Stimulated activated CD8-positive, alpha-beta memory T cell treated with anti-CD3 and anti-CD28 coated beads, Interleukin-7, amount 100 ng/mL, for 1 hour (primary cell): ENCODE measurements at regions not wholly inside any gene's neighbourhood (a gene's known extent, or its start where the extent isn't known, plus 50 kb on each side); places are given as distances from the start of the nearest gene placed in this dataset.
"Not testable (repeated sequence)": the region's sequence is repeated elsewhere in the genome, so short reads cannot be mapped to it uniquely, and the experiment has no call there.

Experiments used
- DNase-seq, 2 donors: peaks; one replicate each; pipeline ENCODE4 v3.0.0-alpha.2; 2020; ENCODE audit warnings: low read depth in 2 of 2

DNA sequence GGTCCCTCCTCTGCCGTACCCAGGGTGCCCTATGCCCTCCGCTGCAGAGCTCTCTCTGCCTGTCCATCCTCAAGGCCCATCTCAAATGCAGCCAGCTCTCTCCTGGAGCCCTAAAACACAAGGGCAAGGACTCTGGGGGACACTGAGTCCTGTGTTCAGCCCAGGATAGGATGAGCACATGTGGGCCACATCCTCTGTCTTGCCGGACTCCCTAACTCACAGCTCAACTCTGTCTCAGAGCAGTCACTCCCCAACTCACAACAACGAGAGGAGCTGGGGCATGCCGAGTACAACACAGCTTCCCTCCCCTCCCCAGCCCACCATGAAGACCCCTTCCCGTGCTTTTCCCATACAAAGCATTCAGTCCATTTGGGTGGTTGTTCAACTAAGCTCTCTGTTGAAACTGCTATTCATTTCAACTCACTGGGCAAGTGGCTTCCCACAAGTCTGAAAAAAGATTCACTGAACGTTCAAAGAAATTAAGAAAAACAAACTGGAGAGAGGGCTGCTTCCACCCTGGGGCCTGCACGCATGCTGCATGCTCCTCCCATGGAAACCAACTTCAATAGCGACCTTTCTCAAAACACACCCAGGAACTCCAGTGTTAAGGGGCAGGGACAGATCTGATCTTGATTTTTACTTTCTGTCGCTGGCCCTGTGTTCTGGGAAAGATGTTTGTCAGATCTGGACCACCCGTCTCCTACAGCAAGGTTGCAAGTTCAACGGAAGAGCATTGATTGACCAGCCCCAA lies 124.3 kb upstream of the IGF1R start:
- no peak for DNase-seq

DNA sequence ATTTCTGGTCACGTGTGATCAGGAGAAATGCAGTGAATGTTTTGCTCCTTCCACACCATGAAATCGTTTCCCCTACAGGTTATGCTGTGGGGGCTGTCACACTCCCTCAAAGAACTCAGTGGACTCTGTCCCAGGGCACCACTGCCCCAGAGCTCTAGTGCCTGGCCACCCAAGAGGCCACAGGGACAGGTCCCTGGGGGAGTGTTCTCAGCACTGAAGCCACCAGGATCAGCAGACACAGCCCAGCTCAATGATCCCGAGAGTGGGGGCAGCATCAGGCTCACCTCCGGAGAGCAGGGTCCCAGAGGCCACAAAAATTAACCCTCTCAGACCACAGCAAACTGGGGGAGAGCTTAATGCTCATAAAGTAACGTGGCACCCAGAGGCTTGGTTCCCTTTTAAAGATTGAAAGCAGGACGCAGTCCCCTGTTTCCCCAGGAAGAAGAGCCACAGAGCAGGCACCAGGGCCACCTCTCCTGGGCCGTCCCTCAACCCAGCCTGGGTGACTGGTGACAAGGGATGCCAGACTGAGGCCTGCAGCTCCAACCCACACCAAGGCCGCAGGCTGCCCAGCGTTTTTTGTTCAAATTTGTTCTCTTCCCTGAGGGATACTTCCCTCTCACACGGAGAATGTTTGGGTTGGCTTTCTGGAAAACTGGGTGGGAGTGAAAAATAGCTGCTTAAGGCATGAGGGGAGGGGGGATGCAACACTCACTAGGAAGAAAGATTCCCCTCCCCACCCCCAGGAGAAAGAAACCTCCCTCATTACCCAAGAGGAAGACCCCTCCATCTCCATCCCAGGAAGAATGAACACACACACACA lies 123.3 kb upstream of the IGF1R start:
- no peak for DNase-seq

DNA sequence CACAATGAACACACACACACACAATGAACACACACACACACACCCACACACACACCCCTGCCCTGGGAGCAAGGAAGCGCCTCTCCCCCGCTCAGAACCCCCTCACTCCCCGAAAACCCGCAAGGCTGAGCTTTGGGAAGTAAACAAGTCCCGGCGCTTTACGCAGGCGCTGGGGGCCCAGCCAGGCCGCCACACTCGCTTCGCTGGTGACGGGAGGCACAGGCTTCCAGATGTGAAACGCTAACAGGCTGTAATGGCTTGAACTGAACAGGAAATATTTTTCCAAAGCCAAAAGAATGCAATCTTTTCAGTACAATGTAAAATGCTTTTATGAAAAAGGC lies 122.7 kb upstream of the IGF1R start:
- DNase-seq: no peak

DNA sequence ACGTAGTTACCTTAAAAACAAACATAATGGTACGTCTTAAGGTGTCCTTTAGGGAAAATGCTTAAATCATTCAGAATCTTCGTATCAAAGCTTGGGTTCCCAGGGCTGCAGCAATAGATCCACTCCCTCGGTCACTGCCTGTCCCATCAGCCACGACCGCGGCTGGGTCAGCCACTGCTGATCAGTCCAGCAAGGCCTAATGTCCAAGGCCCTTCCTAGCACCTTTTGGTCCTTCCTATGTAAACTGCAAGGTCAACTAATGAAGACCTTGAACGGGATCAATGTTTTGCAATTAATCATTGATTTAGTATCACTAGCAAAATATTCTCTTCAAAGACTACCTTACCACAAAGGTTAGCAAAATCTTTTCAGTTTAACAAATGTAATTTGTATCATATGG lies 122.2 kb upstream of the IGF1R start:
- no peak for DNase-seq

DNA sequence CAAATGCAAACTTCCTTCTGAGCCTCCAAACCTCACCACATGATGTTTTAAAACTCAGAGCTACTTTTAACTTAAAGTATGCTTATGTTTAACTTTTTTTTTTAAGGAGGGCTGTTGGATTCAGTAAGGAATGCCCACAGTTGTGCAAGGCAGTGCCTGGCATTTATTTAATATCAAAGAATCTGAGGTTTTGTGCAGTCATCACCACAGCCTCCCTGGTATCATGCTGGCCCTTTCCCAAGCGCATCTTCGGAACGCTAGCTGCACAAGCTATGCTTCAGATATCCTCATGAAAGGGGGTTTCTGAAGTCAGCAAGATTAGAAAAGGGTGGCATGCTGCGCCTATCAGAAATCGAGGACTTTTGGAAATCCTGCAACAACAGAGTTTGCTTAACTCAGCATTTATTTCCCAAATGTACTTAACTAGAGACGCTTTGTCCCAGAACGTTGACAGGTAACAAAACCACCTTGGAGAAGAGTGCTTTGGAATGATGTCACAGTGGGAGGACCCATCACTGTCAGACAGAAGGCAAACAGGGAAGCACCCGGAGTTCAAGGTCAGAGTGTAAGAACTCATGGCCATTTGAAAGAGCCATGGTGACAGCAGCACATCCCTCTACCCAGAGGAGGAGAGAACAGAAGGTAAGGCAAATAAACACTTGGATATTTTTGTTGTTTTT lies 120.2 kb upstream of the IGF1R start:
- no peak for DNase-seq

DNA sequence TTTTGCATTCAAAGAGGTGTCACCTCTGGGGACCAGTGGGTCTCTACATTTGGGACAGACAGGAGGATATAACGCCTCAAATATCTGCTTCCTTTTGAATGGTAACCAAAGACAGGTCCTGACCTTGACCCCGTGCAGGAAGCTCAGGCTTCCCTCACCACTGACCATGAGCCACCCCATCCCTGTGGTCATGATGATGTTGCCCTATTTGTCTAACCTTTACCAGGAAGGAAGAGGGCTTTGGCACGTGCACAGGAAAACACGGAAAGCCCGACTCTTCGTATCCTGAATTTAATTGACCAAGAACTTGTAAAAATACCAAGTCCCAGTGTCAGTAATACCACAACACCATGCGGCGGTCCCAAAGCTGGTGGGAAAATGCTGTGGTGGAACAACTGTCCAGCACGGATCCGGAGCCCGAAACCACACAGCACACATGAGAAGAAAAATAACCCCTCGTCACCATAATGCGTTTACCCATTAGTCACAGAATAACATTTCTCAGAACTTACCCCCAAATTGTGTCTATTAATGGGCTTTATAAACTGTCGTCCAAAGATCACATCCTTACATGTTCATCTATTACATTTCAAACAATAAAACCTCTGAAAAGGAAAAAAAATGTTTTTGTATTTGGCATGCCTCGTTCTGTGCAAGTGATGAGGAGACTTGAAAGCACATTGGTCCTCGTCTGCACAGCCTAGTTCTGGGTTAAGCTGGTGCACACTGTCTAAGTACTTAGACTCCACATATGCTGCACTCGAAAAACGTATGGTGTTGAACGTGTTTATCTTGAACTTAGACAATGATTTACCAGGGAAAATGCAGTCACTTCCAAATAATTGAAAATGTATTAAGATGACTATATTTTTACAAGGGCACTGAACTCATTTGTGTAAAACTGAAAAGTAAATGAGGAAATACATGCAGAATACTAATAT lies 118.9 kb upstream of the IGF1R start:
- DNase-seq: no peak

DNA sequence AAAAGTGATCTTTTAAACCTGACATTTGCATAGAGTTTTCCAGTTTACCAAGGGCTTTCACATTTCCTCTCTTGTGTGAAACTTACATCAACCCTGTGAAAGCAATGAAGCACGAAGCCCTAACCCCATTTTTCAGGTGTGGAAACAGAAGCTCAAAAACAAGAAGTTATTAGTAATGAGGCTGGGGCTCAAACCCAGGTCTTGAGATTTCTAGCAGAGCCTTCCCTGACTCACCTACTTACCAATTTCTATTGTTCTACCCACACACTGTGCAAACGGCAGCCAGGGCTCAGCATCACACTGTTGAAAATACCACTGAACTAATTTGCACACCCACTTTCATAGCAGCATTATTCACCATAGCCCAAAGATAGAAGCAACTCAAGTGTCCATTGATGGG lies 117.8 kb upstream of the IGF1R start:
- DNase-seq: no peak

DNA sequence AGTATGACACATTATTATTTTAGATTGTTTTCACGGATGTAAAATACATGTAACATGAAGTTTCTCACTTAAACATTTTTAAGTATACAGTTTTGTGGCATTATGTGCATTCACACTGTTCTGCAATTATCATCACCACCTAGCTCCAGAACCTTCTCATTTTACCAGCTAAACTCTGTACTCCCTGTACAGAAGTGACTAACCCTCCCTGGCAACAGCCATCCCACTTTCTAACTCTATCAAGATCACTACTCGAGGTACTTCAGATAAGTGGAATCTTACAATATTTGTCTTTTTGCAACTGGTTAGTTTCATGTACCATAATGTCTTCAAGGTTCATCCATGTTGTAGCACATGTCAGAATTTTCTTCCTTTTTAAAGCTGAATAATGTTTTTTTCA lies 116.3 kb upstream of the IGF1R start:
- DNase-seq: no peak

DNA sequence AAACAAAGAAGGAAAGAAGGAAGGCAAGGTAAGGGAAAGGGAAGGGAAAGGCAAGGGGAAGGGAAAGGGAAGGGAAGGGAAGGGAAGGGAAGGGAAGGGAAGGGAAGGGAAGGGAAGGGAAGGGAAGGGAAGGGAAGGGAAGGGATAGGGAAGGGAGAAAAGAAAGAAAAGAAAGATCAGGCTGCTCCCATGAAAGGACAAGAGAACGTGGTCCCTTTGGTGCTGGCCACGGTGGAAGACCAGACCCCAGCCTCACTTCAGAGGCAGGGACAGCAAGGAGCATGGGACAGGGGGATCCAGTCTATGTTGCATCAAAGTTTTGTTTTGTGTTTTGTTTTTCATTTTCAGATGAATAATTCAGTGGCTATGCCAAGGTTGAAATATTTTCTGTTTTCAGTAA lies 111.4 kb upstream of the IGF1R start:
- no peak for DNase-seq

DNA sequence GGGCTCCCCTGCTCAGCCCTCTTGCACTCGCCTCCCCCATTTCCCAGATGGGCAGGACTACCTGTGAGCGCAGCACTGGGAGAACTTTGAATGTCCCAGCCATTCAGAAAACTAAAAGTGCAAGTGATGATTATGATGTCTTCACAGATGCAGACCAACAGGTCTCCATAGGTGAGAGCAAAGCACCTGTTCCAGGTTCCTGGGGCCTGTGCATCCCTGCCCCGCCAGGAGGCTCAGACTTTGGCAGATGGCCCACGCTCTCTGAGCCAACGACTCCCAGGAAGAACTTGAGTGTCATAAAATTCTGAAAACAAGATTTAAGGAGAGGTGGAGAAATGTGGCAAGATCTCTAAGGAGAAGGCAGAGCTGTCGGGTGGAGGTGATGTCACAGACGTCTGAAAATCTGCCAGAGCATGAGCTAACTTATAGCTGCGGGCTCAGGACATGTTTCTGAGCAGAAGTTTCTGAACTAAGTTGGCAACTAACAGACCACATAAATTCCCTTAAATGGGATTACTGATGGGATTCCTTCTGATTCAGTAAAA lies 110.8 kb upstream of the IGF1R start:
- no peak for DNase-seq

DNA sequence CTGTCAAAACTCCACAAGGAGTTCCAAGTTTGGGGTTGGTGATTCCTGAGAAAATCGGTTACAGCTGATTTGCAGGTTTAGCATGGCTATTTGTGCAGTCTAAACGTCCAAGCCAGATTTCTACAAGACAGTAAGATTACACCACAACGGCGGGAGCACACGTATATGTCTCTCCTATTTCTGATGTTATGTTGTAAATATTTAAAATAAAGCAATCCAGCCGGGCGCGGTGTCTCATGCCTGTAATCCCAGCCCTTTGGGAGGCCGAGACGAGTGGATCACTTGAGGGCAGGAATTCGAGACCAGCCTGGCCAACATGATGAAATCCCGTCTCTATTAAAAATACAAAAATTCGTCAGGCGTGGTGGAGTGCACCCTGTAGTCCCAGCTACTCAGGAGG lies 106.8 kb upstream of the IGF1R start:
- no peak for DNase-seq

DNA sequence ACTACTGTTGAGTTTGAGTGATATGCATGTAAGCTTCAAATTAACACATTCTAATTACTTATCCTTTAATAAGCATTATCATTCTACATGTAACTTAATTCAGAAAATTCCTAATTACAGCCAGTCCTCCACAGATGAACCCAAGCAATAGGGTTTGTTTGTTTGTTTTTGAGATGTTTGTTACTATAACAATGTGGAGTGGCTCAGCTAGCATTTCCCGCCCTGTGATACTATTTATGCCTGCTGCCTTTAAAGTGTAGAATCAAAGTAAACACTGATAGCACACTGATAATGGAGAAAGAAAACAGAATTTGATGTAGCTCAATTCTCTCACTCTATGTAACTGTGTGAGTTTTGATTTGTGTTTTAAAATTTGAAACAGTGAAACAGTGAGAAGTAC lies 105.1 kb upstream of the IGF1R start:
- DNase-seq: no peak

DNA sequence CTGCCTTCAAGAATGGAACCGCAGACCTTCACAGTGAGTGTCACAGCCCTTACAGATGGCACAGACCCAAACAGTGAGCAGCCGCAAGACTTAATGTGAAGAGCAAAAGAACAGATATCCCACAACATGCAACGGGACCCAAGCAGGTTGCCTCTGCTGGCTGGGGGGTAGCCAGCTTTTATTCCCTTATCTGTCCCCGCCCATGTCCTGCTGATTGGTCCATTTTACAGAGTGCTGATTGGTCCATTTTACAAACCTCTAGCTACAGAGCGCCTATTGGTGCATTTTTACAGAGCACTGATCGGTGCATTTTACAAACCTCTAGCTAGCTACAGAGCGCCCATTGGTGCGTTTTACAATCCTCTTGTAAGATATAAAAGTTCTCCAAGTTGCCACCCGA lies 102.0 kb upstream of the IGF1R start:
- no peak for DNase-seq

DNA sequence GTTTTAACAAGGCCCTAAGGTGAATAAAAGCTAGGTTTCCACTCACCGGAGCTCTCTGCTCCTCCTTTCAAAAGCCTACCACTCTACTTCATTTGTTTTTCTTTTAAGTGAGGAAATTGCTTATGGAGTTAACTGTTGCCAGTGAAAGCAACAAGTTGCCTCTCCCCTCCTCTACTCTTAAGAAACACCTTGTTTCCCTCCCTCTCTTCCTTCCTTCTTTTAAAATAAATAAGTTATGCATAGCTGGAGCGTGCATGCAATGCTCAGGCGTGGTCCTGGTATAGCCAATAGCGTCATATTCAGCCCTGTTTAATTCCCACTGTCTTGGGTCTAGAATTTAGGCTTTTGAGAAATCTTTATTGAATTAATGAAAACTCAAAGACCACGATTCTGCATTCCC lies 101.1 kb upstream of the IGF1R start:
- no peak for DNase-seq

DNA sequence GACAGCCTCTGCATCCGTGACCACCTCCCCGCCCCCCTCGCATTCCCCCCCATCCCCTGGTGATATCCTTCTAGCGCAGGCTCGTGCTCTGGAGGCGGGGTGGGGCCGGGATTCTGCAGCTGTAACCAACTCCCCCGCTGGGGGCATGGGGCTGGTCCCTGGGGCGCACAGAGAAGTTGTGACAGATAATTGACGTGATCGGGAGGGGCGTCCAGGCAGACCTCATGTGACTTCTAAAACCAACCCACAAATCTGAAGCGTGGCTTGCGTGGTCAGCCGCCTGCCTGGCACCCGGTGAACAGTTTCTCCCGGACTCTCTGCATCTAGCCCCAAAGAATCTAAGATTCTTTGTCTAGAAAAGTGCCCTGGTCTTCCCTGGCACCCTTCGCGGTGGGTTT lies 100.6 kb upstream of the IGF1R start:
- DNase-seq: no peak

DNA sequence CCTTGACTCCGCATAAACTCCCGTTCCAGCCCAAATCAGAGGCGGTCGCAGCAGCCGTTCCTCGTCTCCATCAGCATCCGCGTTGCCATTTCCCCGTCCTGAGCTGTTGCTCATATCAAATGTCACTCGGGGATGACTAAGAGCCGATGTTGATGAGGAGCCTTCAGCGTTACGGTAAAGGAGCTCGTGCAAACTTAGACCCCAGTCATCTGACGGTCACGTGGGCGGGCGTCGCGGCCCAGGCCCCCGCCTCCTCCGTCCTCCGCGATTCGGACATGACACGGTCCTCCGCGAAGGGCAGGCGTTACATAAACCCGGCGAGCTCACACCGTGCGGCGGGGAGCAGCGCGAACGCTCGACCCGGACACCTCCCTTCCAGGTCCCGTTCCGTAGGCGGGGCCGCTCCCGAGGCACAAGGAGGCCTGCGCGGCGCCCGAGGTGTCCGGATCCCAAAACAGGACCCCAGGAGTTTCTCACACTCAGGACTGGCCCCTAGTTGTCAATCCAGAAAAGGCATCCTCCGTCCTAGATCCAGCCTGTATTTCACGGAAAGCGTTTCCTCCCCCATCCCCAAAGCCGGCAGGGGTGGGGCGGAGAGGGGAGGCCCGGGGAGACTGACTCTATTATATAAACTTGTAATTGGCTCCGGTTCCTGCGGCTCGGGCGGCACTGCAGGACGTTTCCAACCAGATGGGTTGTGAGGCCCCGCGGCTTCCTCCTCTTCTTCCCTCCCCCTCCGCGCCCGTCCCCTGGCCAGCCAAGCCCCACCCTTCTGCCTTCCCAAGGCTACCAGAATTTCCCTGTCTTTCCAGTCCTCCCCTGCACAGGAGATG lies 100.0 kb upstream of the IGF1R start:
- DNase-seq: no peak

DNA sequence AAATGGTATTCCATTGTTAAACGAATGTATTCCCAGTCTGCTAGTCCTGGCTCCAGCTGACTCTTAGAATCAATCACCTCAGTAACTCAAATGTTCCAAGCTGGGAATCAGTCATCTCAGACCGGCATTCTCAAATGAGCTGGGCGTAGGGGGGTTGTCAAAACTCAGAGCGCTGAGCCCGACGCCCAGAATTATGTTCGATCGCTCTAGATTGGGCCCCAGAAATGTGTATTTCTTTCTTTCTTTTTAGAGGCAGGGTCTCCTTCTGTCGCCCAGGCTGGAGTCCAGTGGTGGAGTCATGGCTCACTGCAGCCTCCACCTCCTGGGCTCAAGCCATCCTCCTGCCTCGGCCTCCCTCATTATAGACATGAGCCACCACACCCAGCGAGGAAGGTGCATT lies 99.3 kb upstream of the IGF1R start:
- no peak for DNase-seq

DNA sequence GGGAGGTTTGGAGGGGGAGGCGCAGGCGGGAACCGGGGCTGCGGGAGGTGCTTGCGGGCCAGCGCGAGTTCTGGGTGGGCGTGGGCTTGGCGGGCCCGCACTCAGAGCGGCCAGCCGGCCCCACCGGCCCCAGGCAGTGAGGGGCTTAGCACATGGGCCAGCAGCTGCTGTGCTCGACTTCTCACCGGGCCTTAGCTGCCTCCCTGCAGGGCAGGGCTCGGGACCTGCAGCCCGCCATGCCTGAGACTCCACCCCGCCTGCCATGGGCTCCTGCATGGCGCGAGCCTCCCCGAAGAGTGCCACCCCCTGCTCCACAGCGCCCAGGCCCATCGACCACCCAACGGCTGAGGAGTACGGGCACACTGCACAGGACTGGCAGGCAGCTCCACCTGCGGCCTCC lies 98.6 kb upstream of the IGF1R start:
- DNase-seq: no peak

DNA sequence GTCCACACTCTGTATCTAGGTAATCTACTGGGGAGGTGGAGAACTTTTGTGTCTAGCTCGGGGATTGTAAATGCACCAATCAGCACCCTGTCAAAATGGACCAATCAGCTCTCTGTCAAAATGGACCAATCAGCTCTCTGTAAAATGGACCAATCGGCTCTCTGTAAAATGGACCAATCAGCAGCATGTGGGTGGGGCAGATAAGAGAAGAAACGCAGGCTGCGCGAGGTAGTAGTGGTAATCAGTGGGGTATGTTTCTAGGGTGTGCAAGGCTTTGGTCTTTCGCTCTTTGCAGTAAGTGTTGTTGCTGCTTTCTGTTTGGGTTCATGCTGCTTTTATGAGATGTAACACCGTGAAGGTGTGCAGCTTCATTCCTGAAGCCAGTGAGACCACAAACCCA lies 98.0 kb upstream of the IGF1R start:
- DNase-seq: not testable (repeated sequence)

DNA sequence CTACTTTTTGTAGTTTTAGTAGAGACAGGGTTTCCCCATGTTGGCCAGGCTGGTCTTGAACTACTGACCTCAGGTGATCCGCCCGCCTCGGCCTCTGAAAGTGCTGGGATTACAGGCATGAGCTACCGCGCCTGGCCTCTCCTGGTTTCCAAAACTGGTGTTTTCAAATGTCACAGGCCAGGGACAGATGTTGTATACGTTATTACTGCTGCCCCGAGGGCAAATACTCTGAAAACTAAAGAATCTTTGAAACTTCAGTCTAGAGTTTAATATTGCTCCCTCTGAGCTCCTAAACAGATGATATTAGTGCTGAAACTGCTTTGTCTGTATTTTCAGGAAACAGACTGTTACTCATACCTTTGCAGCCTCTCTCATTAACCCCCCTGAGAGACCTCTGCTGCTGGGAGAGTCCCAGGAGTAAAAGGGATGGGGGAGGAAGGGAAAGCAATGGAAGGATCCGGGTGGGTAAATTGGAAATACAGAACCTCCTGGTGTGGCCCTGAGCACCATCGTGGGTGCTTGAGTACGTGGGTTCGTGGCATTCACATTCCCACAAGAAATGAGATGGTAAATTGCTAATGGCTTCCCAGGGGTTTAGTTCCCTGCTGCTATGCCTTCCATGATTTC lies 96.3 kb upstream of the IGF1R start:
- no peak for DNase-seq
